HepG2 (cell line): ENCODE measurements at regions not wholly inside any gene's neighbourhood (a gene's known extent, or its start where the extent isn't known, plus 50 kb on each side); places are given as distances from the start of the nearest gene placed in this dataset.

Source experiments
- ATAC-seq: fragments of 200-7000 bp; cut with Tn5 transposase; 3 replicates; pipeline ENCODE4 v1.9.1; 2020; ENCODE audit warnings: mild to moderate bottlenecking, moderate library complexity
- BruUV-seq: library from RNA; stranded (reverse); fragments of 400-500 nt; replicated peaks from 2 replicates; lab custom pipeline; 2021; lab: Mats Ljungman, UMichigan
- CTCF ChIA-PET: fragments of 300-600 bp; formaldehyde crosslinking; extraction: SDS; loops from one replicate; lab custom pipeline; 2021; ENCODE audit warnings: low total read pairs, inconsistent platforms, low intra/inter-chr PET ratio; lab: Yijun Ruan, JAX
- POLR2A ChIA-PET: fragments of 350-600 bp; sonication (Branson Sonifier 250); formaldehyde crosslinking; loops from one replicate; lab custom pipeline; 2020; ENCODE audit warnings: antibody characterized with exemption, inconsistent platforms; lab: Yijun Ruan, JAX
- DNase-seq: peaks from one replicate; pipeline ENCODE4 v3.0.0-alpha.2; 2015; ENCODE audit warnings: low spot score
- FAIRE-seq: peaks from 3 replicates; lab custom pipeline; 2011; peaks lifted over from hg19 to GRCh38; lab: Jason Lieb, UNC
- H2AFZ ChIP-seq: one replicate; pipeline ENCODE4 v1.6.1; 2011; ENCODE audit warnings: low read length, inconsistent platforms
- H3K27ac ChIP-seq: fragments of 300-600 bp; 3 replicates; pipeline ENCODE4 v1.8.0; 2011; ENCODE audit warnings: mixed run types, mild to moderate bottlenecking, mixed read lengths, low read length, inconsistent platforms; ENCODE audit not compliant: insufficient read depth; ENCODE audit errors: extremely low read length
- H3K27me3 ChIP-seq, 2 experiments: fragments of 200-600 bp in 1 of 2; 2 replicates in 1 of 2; 3 replicates in 1 of 2; pipeline versions ENCODE4 v1.6.0 to v1.8.0; 2011; ENCODE audit warnings: low read length in 2 of 2, mild to moderate bottlenecking in 2 of 2, moderate library complexity in 2 of 2, inconsistent platforms in 1 of 2; ENCODE audit not compliant: insufficient read depth in 2 of 2, control insufficient read depth in 1 of 2
- H3K36me3 ChIP-seq, 2 experiments: fragments of 200-600 bp in 1 of 2; replicated peaks in 1 of 2; 2 replicates in 1 of 2; 3 replicates in 1 of 2; pipeline versions ENCODE4 v1.5.1 to v1.8.0; 2011; ENCODE audit warnings: low read length in 2 of 2, inconsistent platforms in 1 of 2; ENCODE audit not compliant: insufficient read depth in 2 of 2, control insufficient read depth in 1 of 2
- H3K4me1 ChIP-seq: 2 replicates; pipeline ENCODE4 v1.5.1; 2012; ENCODE audit warnings: low read length, inconsistent platforms; ENCODE audit not compliant: insufficient read depth
- H3K4me2 ChIP-seq: 2 replicates; pipeline ENCODE4 v1.6.0; 2011; ENCODE audit warnings: low read depth, low read length, inconsistent platforms
- H3K4me3 ChIP-seq, 3 experiments: fragments of 200-600 bp in 1 of 3; sonication (generic), shearing (Covaris generic) in 1 of 3; replicated peaks in 1 of 3; 2 replicates each; pipeline ENCODE4 v1.5.1; 2011 to 2016; ENCODE audit warnings: low read length in 3 of 3, inconsistent platforms in 2 of 3, low read depth in 2 of 3, mild to moderate bottlenecking in 2 of 3, control low read depth in 1 of 3, mixed read lengths in 1 of 3; ENCODE audit not compliant: insufficient read depth in 1 of 3
- H3K79me2 ChIP-seq: one replicate; pipeline ENCODE4 v1.6.1; 2011; ENCODE audit warnings: low read length, inconsistent platforms; ENCODE audit not compliant: insufficient read depth
- H3K9ac ChIP-seq: 2 replicates; pipeline ENCODE4 v1.6.0; 2011; ENCODE audit warnings: mild to moderate bottlenecking, low read depth, low read length, inconsistent platforms; ENCODE audit not compliant: insufficient read depth
- H3K9me3 ChIP-seq: 2 replicates; pipeline ENCODE4 v1.5.1; 2012; ENCODE audit warnings: mild to moderate bottlenecking, low read length
- H4K20me1 ChIP-seq: 2 replicates; pipeline ENCODE4 v1.6.0; 2011; ENCODE audit warnings: inconsistent platforms, mild to moderate bottlenecking, low read length, moderate library complexity; ENCODE audit not compliant: insufficient read depth
- CREB1 ChIP-seq, 2 experiments: fragments of 450-650 bp in 1 of 2; IDR thresholded peaks; 2 replicates each; pipeline ENCODE4 v1.6.1; 2016 to 2017; ENCODE audit warnings: control low read depth in 1 of 2, mild to moderate bottlenecking in 1 of 2, missing compliant biosample characterization in 1 of 2, missing genetic modification characterization in 1 of 2
- ELF4 ChIP-seq: sonication (generic); formaldehyde crosslinking; IDR thresholded peaks from 2 replicates; pipeline ENCODE4 v1.5.0; 2020; ENCODE audit warnings: missing genetic modification reagents, mild to moderate bottlenecking, moderate library complexity, borderline replicate concordance
- ETV6 ChIP-seq: sonication (generic); formaldehyde crosslinking; conservative IDR thresholded peaks from 2 replicates; pipeline ENCODE4 v1.4.0; 2020; ENCODE audit warnings: missing genetic modification reagents
- MAFF ChIP-seq: IDR thresholded peaks from 2 replicates; pipeline ENCODE4 v1.6.1; 2011; ENCODE audit warnings: low read depth, low read length, improper control_type of control experiment
- MAFK ChIP-seq, 2 experiments: IDR thresholded peaks in 1 of 2; conservative IDR thresholded peaks in 1 of 2; 2 replicates each; pipeline ENCODE4 v1.6.1; 2011; ENCODE audit warnings: improper control_type of control experiment in 2 of 2, low read length in 2 of 2
- NRL ChIP-seq: sonication (generic); formaldehyde crosslinking; IDR thresholded peaks from 2 replicates; pipeline ENCODE4 v1.5.0; 2020; ENCODE audit warnings: missing genetic modification reagents, mild to moderate bottlenecking, moderate library complexity, borderline replicate concordance
- RFXAP ChIP-seq: sonication (generic); formaldehyde crosslinking; IDR thresholded peaks from 2 replicates; pipeline ENCODE4 v1.4.0; 2020; ENCODE audit warnings: missing genetic modification reagents, borderline replicate concordance
- YEATS2 ChIP-seq: sonication (generic); formaldehyde crosslinking; IDR thresholded peaks from 2 replicates; pipeline ENCODE4 v1.4.0; 2020; ENCODE audit warnings: missing genetic modification reagents, borderline replicate concordance
- ZEB1 ChIP-seq: IDR thresholded peaks from 2 replicates; pipeline ENCODE4 v1.6.1; 2012; ENCODE audit warnings: mild to moderate bottlenecking, low read depth, inconsistent platforms; ENCODE audit not compliant: insufficient replicate concordance
- ZNF225 ChIP-seq: sonication (generic); formaldehyde crosslinking; IDR thresholded peaks from 2 replicates; pipeline ENCODE4 v1.4.0; 2020; ENCODE audit warnings: mild to moderate bottlenecking, missing genetic modification reagents
- ZNF567 ChIP-seq: sonication (generic); formaldehyde crosslinking; IDR thresholded peaks from 2 replicates; pipeline ENCODE4 v1.8.1; 2023; ENCODE audit warnings: mild to moderate bottlenecking, missing genetic modification reagents, borderline replicate concordance
- ZNF724P ChIP-seq: sonication (generic); formaldehyde crosslinking; IDR thresholded peaks from 2 replicates; pipeline ENCODE4 v1.8.0; 2022; ENCODE audit warnings: missing genetic modification reagents, borderline replicate concordance
- ZNF75D ChIP-seq: sonication (generic); formaldehyde crosslinking; IDR thresholded peaks from 2 replicates; pipeline ENCODE4 v1.8.1; 2023; ENCODE audit warnings: missing genetic modification reagents, mild to moderate bottlenecking, borderline replicate concordance
- ZNF879 ChIP-seq: sonication (generic); formaldehyde crosslinking; IDR thresholded peaks from 2 replicates; pipeline ENCODE4 v1.8.1; 2023; ENCODE audit warnings: missing genetic modification reagents
- WGBS: methylation state at CpG from one replicate; pipeline ENCODE4 v1.1.6; 2017; ENCODE audit warnings: low lambda C conversion rate; 5-methylcytosine and 5-hydroxymethylcytosine counted together
- in situ Hi-C: cut with HindIII; loops from 2 replicates; pipeline ENCODE4 v1.10.0; 2017; ENCODE audit warnings: low pct_unique_long_range_greater_than_20kb; ENCODE audit not compliant: extremely low pct_ligation_motif_present
- intact Hi-C: fragments of 100-400 bp; cut with micrococcal nuclease; formaldehyde crosslinking; loops from one replicate; pipeline ENCODE4 v1.10.0; 2022; ENCODE audit not compliant: unreplicated experiment
- TF ChIP-seq, protein P1 (sequence below): sonication (generic); formaldehyde crosslinking; IDR thresholded peaks from 2 replicates; pipeline ENCODE4 v1.4.0; 2020; ENCODE audit warnings: missing genetic modification reagents, borderline replicate concordance
- TF ChIP-seq, protein P2 (sequence below): sonication (generic); formaldehyde crosslinking; conservative IDR thresholded peaks from 2 replicates; pipeline ENCODE4 v1.4.0; 2020; ENCODE audit warnings: mild to moderate bottlenecking, missing genetic modification reagents, moderate library complexity

DNA sequence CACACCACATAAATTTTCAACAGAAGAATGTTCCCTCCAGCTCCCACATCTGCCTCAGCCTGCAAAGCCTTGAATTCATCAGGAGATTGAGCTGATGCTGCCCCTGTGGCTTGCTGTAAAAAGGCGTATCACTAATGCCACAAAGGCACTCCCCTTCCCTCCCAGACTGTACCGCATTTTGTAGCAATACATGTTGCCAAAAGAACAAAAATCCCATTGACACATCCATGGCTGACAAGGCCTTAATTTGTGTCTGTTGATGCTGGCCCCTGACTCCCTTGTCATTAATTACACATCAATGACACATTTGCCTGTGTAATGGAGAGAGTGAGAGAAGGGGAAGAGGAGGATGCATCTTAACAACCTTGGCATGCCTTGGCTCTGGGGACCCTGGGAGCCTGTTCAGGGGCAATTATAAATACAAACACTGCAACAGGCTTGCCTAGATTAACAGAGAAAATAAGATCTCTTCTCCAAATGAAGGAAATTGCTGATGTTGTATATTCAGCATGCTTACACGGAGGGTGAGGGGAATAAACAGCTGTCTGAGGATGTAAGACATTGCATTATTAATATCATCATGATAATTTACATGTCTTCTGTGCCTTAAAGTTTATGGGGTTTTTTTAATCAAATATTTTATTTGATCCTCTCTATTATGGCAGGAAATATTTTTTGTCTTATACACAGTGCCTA, 264.0 kb downstream of the SUCLG1 start:
- in situ Hi-C loops, result no loop called here
- no peak overlapping the region for H3K9ac ChIP-seq
- H3K27me3 ChIP-seq, result peaks cover 0 to 5% of the 10 kb centered on the region in 2 experiments; a peak in 1 of 5 replicates
- WGBS, result 54% methylated on average over 3 of the region's 3 CpGs
- H3K4me2 ChIP-seq, result no peak overlapping the region
- H2AFZ ChIP-seq, result no peak overlapping the region
- ATAC-seq (no peak), FAIRE-seq (no peak), DNase-seq (no peak)
- no peaks in the 10 kb centered on the region for H3K9me3 ChIP-seq
- intact Hi-C loops, result no loop called here
- POLR2A ChIA-PET, result no interaction called here
- no peaks in the 10 kb centered on the region for H4K20me1 ChIP-seq
- no peaks in the 10 kb centered on the region for H3K4me1 ChIP-seq
- CTCF ChIA-PET, result no interaction called here
- BruUV-seq, result no TSS peak
- no peaks in the 10 kb centered on the region for H3K36me3 ChIP-seq
- H3K79me2 ChIP-seq, result no peaks in the 10 kb centered on the region
- H3K4me3 ChIP-seq, result no peak overlapping the region
- H3K27ac ChIP-seq, result no peak overlapping the region
- no peak for TF ChIP-seq CREB1 (IDR thresholded peaks at IDR 0.05)
- no peak for TF ChIP-seq CREB1 (CRISPR knock-in tag; IDR thresholded peaks at IDR 0.05)
- TF ChIP-seq, protein P1, sequence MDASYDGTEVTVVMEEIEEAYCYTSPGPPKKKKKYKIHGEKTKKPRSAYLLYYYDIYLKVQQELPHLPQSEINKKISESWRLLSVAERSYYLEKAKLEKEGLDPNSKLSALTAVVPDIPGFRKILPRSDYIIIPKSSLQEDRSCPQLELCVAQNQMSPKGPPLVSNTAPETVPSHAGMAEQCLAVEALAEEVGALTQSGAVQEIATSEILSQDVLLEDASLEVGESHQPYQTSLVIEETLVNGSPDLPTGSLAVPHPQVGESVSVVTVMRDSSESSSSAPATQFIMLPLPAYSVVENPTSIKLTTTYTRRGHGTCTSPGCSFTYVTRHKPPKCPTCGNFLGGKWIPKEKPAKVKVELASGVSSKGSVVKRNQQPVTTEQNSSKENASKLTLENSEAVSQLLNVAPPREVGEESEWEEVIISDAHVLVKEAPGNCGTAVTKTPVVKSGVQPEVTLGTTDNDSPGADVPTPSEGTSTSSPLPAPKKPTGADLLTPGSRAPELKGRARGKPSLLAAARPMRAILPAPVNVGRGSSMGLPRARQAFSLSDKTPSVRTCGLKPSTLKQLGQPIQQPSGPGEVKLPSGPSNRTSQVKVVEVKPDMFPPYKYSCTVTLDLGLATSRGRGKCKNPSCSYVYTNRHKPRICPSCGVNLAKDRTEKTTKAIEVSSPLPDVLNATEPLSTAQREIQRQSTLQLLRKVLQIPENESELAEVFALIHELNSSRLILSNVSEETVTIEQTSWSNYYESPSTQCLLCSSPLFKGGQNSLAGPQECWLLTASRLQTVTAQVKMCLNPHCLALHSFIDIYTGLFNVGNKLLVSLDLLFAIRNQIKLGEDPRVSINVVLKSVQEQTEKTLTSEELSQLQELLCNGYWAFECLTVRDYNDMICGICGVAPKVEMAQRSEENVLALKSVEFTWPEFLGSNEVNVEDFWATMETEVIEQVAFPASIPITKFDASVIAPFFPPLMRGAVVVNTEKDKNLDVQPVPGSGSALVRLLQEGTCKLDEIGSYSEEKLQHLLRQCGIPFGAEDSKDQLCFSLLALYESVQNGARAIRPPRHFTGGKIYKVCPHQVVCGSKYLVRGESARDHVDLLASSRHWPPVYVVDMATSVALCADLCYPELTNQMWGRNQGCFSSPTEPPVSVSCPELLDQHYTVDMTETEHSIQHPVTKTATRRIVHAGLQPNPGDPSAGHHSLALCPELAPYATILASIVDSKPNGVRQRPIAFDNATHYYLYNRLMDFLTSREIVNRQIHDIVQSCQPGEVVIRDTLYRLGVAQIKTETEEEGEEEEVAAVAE, result no peak
- no peak for TF ChIP-seq NRL (CRISPR knock-in tag)
- peak; percentile 81 to 82 for TF ChIP-seq MAFK (conservative IDR thresholded peaks at IDR 0.05 in 1 of 2, IDR thresholded peaks at IDR 0.05 in 1 of 2; ENCODE audit: low read length in 2 of 2)
- TF ChIP-seq YEATS2, result no peak
- TF ChIP-seq ZEB1, result no peak
- no peak for TF ChIP-seq ZNF225 (CRISPR knock-in tag)
- no peak for TF ChIP-seq RFXAP (CRISPR knock-in tag)
- TF ChIP-seq ZNF879 (CRISPR knock-in tag), result no peak
- TF ChIP-seq ZNF567 (CRISPR knock-in tag), result no peak
- TF ChIP-seq ELF4 (CRISPR knock-in tag), result no peak
- TF ChIP-seq, protein P2, sequence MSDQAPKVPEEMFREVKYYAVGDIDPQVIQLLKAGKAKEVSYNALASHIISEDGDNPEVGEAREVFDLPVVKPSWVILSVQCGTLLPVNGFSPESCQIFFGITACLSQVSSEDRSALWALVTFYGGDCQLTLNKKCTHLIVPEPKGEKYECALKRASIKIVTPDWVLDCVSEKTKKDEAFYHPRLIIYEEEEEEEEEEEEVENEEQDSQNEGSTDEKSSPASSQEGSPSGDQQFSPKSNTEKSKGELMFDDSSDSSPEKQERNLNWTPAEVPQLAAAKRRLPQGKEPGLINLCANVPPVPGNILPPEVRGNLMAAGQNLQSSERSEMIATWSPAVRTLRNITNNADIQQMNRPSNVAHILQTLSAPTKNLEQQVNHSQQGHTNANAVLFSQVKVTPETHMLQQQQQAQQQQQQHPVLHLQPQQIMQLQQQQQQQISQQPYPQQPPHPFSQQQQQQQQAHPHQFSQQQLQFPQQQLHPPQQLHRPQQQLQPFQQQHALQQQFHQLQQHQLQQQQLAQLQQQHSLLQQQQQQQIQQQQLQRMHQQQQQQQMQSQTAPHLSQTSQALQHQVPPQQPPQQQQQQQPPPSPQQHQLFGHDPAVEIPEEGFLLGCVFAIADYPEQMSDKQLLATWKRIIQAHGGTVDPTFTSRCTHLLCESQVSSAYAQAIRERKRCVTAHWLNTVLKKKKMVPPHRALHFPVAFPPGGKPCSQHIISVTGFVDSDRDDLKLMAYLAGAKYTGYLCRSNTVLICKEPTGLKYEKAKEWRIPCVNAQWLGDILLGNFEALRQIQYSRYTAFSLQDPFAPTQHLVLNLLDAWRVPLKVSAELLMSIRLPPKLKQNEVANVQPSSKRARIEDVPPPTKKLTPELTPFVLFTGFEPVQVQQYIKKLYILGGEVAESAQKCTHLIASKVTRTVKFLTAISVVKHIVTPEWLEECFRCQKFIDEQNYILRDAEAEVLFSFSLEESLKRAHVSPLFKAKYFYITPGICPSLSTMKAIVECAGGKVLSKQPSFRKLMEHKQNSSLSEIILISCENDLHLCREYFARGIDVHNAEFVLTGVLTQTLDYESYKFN (CRISPR knock-in tag), result no peak
- peak; percentile 77 for TF ChIP-seq MAFF
- TF ChIP-seq ETV6 (CRISPR knock-in tag), result no peak
- no peak for TF ChIP-seq ZNF724P (CRISPR knock-in tag)
- no peak for TF ChIP-seq ZNF75D
